ENCODE measurements at regions not wholly inside any gene's neighbourhood (a gene's known extent, or its start where the extent isn't known, plus 50 kb on each side); places are given as distances from the start of the nearest gene placed in this dataset.

GRCh38 chr1:30060738-30061137 is 662.6 kb downstream of the MATN1 start:
- WGBS (ENCODE audit: low lambda C conversion rate), result 62% methylated on average over 1 of the region's 4 CpGs
- intact Hi-C loops (cut with micrococcal nuclease; ENCODE audit: unreplicated experiment), result no loop called here
- Histone ChIP-seq H3K4me2 (ENCODE audit: low read depth, low read length) (no peak overlapping the region), H3K79me2 (ENCODE audit: insufficient read depth, low read length) (no peaks in the 10 kb centered on the region), H3K27me3 (ENCODE audit: control insufficient read depth in 1 of 2, insufficient read depth in 2 of 2, low read length in 2 of 2) (no peaks in the 10 kb centered on the region; a peak in 1 of 5 replicates), H3K9ac (ENCODE audit: insufficient read depth, low read depth, low read length) (no peak overlapping the region), H3K27ac (ENCODE audit: extremely low read length, insufficient read depth, low read length) (no peak overlapping the region), H2AFZ (ENCODE audit: low read length) (no peak overlapping the region), H3K36me3 (replicated peaks in 1 of 2; ENCODE audit: control insufficient read depth in 1 of 2, insufficient read depth in 2 of 2, low read length in 2 of 2) (no peaks in the 10 kb centered on the region), H4K20me1 (ENCODE audit: insufficient read depth, low read length) (no peaks in the 10 kb centered on the region), H3K4me1 (ENCODE audit: insufficient read depth, low read length) (no peaks in the 10 kb centered on the region), H3K4me3 (replicated peaks in 1 of 3; ENCODE audit: insufficient read depth in 1 of 3, low read depth in 2 of 3, low read length in 3 of 3) (no peak overlapping the region), H3K9me3 (ENCODE audit: low read length) (no peaks in the 10 kb centered on the region)
- TF ChIP-seq TOE1 (CRISPR knock-in tag; IDR thresholded peaks at IDR 0.05) (no peak), ZNF143 (CRISPR knock-in tag; IDR thresholded peaks at IDR 0.05) (no peak), HOMEZ (CRISPR knock-in tag; IDR thresholded peaks at IDR 0.05; ENCODE audit: low read depth) (no peak), THRA (CRISPR knock-in tag; IDR thresholded peaks at IDR 0.05; ENCODE audit: borderline replicate concordance) (no peak)
- POLR2A ChIA-PET, result no interaction called here
- CTCF ChIA-PET (ENCODE audit: low intra/inter-chr PET ratio, low total read pairs), result no interaction called here
- no peak for DNase-seq (ENCODE audit: low spot score)
- FAIRE-seq, result no peak
- no peak for ATAC-seq
- BruUV-seq (replicated peaks), result no TSS peak
- in situ Hi-C loops (cut with HindIII; ENCODE audit: extremely low pct_ligation_motif_present, low pct_unique_long_range_greater_than_20kb), result no loop called here

- H3K4me3 ChIP-seq (replicated peaks in 1 of 3; ENCODE audit: insufficient read depth in 1 of 3, low read depth in 2 of 3, low read length in 3 of 3), result no peak overlapping the region
- H2AFZ ChIP-seq (ENCODE audit: low read length), result no peak overlapping the region
- H3K9me3 ChIP-seq (ENCODE audit: low read length), result no peaks in the 10 kb centered on the region
- POLR2A ChIA-PET, result no interaction called here
- no peak overlapping the region for H3K9ac ChIP-seq (ENCODE audit: insufficient read depth, low read depth, low read length)
- 0% methylated on average over 3 of the region's 4 CpGs for WGBS (ENCODE audit: low lambda C conversion rate)
- FAIRE-seq (no peak), DNase-seq (ENCODE audit: low spot score) (no peak), ATAC-seq (no peak)
- H4K20me1 ChIP-seq (ENCODE audit: insufficient read depth, low read length), result no peaks in the 10 kb centered on the region
- H3K27ac ChIP-seq (ENCODE audit: extremely low read length, insufficient read depth, low read length), result no peak overlapping the region
- in situ Hi-C loops (cut with HindIII; ENCODE audit: extremely low pct_ligation_motif_present, low pct_unique_long_range_greater_than_20kb), result no loop called here
- intact Hi-C loops (cut with micrococcal nuclease; ENCODE audit: unreplicated experiment), result no loop called here
- H3K4me1 ChIP-seq (ENCODE audit: insufficient read depth, low read length), result no peaks in the 10 kb centered on the region
- H3K79me2 ChIP-seq (ENCODE audit: insufficient read depth, low read length), result no peaks in the 10 kb centered on the region
- no peak overlapping the region for H3K4me2 ChIP-seq (ENCODE audit: low read depth, low read length)
- H3K27me3 ChIP-seq (ENCODE audit: control insufficient read depth in 1 of 2, insufficient read depth in 2 of 2, low read length in 2 of 2), result peaks cover 0 to 4% of the 10 kb centered on the region in 2 experiments; a peak in 1 of 5 replicates
- CTCF ChIA-PET (ENCODE audit: low intra/inter-chr PET ratio, low total read pairs), result no interaction called here
- TF ChIP-seq CREB1 (IDR thresholded peaks at IDR 0.05), result 0 out of 2 replicates have a peak, but pooled peaks have one; percentile 21
- no peak for TF ChIP-seq CREB1 (CRISPR knock-in tag; IDR thresholded peaks at IDR 0.05)
- TF ChIP-seq ZNF776 (CRISPR knock-in tag; IDR thresholded peaks at IDR 0.05), result no peak
- no TSS peak for BruUV-seq (replicated peaks)
- no peaks in the 10 kb centered on the region for H3K36me3 ChIP-seq (replicated peaks in 1 of 2; ENCODE audit: control insufficient read depth in 1 of 2, insufficient read depth in 2 of 2, low read length in 2 of 2)
These were observed 664.4 kb downstream of the MATN1 start for GRCh38 chr1:30058970-30059369.
